ENCODE measurements at regions not wholly inside any gene's neighbourhood (a gene's known extent, or its start where the extent isn't known, plus 50 kb on each side); places are given as distances from the start of the nearest gene placed in this dataset.
A peak's percentile ranks its signal among the peaks of the same experiment; 100 is the strongest.

GRCh38 chrX:20383477-20383876 lies 116.8 kb upstream of the RPS6KA3 start:
- Histone ChIP-seq H3K9me3 (no peaks in the 10 kb centered on the region), H3K36me3 (no peaks in the 10 kb centered on the region), H3K4me1 (no peaks in the 10 kb centered on the region), H3K27me3 (peaks cover 0 to 15% (median 3%) of the 10 kb centered on the region in 4 donors), H3K27ac (no peak overlapping the region), H3K4me3 (no peak overlapping the region)
- intact Hi-C loops (cut with DNase I), result no loop called here
- no peak for TF ChIP-seq CTCF (IDR thresholded peaks at IDR 0.05)
- ATAC-seq (no peak), DNase-seq (no peak), FAIRE-seq (no peak)
- WGBS, 2 donors, result 14 to 30% methylated on average over 1 of the region's 1 CpG

- Histone ChIP-seq H3K4me3 (no peak overlapping the region), H3K36me3 (no peaks in the 10 kb centered on the region), H3K9me3 (no peaks in the 10 kb centered on the region), H3K27me3 (peaks cover 0 to 15% (median 3%) of the 10 kb centered on the region in 4 donors), H3K27ac (no peak overlapping the region), H3K4me1 (no peaks in the 10 kb centered on the region)
- ATAC-seq (peak; percentile 31 to 70 (median 64)), FAIRE-seq (no peak), DNase-seq (no peak)
- intact Hi-C loops (cut with DNase I), result no loop called here
- 16 to 42% methylated on average over 3 of the region's 3 CpGs for WGBS, 2 donors
- TF ChIP-seq CTCF (IDR thresholded peaks at IDR 0.05), result no peak
Observed at GRCh38 chrX:20382518-20383297, 116.0 kb upstream of the RPS6KA3 start.

- H3K9me3 ChIP-seq, result no peaks in the 10 kb centered on the region
- ATAC-seq (no peak), FAIRE-seq (no peak), DNase-seq (no peak)
- intact Hi-C loops (cut with DNase I), result no loop called here
- H3K27me3 ChIP-seq, result peaks cover 0 to 15% (median 3%) of the 10 kb centered on the region in 4 donors
- no peak overlapping the region for H3K4me3 ChIP-seq
- H3K27ac ChIP-seq, result no peak overlapping the region
- no peak for TF ChIP-seq CTCF (IDR thresholded peaks at IDR 0.05)
- H3K4me1 ChIP-seq, result no peaks in the 10 kb centered on the region
- WGBS, 2 donors, result 59 to 93% methylated on average over 1 of the region's 1 CpG
- no peaks in the 10 kb centered on the region for H3K36me3 ChIP-seq
Observed at GRCh38 chrX:20382082-20382481, 115.4 kb upstream of the RPS6KA3 start.

- Histone ChIP-seq H3K4me1 (peaks cover 0 to 10% (median 8%) of the 10 kb centered on the region in 3 donors), H3K9me3 (no peaks in the 10 kb centered on the region), H3K27me3 (peaks cover 0 to 13% (median 0%) of the 10 kb centered on the region in 4 donors), H3K36me3 (no peaks in the 10 kb centered on the region), H3K4me3 (no peak overlapping the region), H3K27ac (no peak overlapping the region)
- FAIRE-seq, result peak; percentile 67
- intact Hi-C loops (cut with DNase I), result no loop called here
- ATAC-seq, result peak; percentile 22 to 70 (median 56)
- no peak for TF ChIP-seq CTCF (IDR thresholded peaks at IDR 0.05)
- DNase-seq, result peak in 1 of 6 donors; percentile 2
- WGBS, 2 donors, result 29 to 39% methylated on average over 3 of the region's 3 CpGs
Observed at GRCh38 chrX:20378233-20378920, 111.7 kb upstream of the RPS6KA3 start.
